ENCODE measurements at regions not wholly inside any gene's neighbourhood (a gene's known extent, or its start where the extent isn't known, plus 50 kb on each side); places are given as distances from the start of the nearest gene placed in this dataset.

GRCh38 chr4:177579649-177580048 lies 137.4 kb upstream of the AGA start:
- TF ChIP-seq ZBTB2 (CRISPR knock-in tag; IDR thresholded peaks at IDR 0.05; ENCODE audit: low read depth), result no peak
- no peak for TF ChIP-seq CREB3 (CRISPR knock-in tag; IDR thresholded peaks at IDR 0.05)
- no peak for TF ChIP-seq ZNF160 (CRISPR knock-in tag; IDR thresholded peaks at IDR 0.05)
- no peak for TF ChIP-seq NFRKB (IDR thresholded peaks at IDR 0.05)
- no peak for TF ChIP-seq CTCF (CRISPR knock-in tag; IDR thresholded peaks at IDR 0.05)
- no peak for TF ChIP-seq GABPA (IDR thresholded peaks at IDR 0.05; ENCODE audit: low read depth, low read length)
- TF ChIP-seq GABPA (CRISPR knock-in tag; IDR thresholded peaks at IDR 0.05; ENCODE audit: low read depth), result no peak
- no peak for TF ChIP-seq MBNL3 (CRISPR knock-in tag; conservative IDR thresholded peaks at IDR 0.05)

Data from HepG2 (cell line).